H1 (cell line): ENCODE measurements at regions not wholly inside any gene's neighbourhood (a gene's known extent, or its start where the extent isn't known, plus 50 kb on each side); places are given as distances from the start of the nearest gene placed in this dataset.

ENCODE experiments used
- CBX5 ChIP-seq: fragments of 300-800, 300-1000 bp; sonication (generic); IDR thresholded peaks from 2 replicates; pipeline ENCODE4 v1.7.1; 2016; ENCODE audit warnings: antibody characterized with exemption, low read length, low read depth
- EGR1 ChIP-seq: IDR thresholded peaks from 2 replicates; pipeline ENCODE4 v1.6.1; 2011; ENCODE audit warnings: low read depth, low read length, borderline replicate concordance
- GTF2F1 ChIP-seq: IDR thresholded peaks from 2 replicates; pipeline ENCODE4 v1.6.1; 2012; ENCODE audit warnings: low read depth, low read length, improper control_type of control experiment, borderline replicate concordance
- MAFK ChIP-seq: IDR thresholded peaks from 2 replicates; pipeline ENCODE4 v1.6.1; 2012; ENCODE audit warnings: low read depth, mild to moderate bottlenecking, improper control_type of control experiment, low read length
- RNF2 ChIP-seq: fragments of 200-900, 300-1000 bp; sonication (generic); IDR thresholded peaks from 2 replicates; pipeline ENCODE4 v1.7.1; 2016; ENCODE audit warnings: borderline replicate concordance, low read depth, mild to moderate bottlenecking, antibody characterized with exemption, low read length; ENCODE audit not compliant: poor library complexity, severe bottlenecking; ENCODE audit errors: missing control alignments
- SUZ12 ChIP-seq: fragments of 200-600 bp; sonication (generic); IDR thresholded peaks from 2 replicates; pipeline ENCODE4 v1.6.1; 2012; ENCODE audit warnings: mild to moderate bottlenecking, inconsistent platforms, low read length, moderate library complexity, mixed read lengths
- TAF7 ChIP-seq: optimal IDR thresholded peaks from 2 replicates; pipeline ENCODE3; 2011; ENCODE audit warnings: low read depth, mild to moderate bottlenecking, inconsistent platforms, low read length, moderate library complexity, borderline replicate concordance
- TF ChIP-seq, protein P1 (sequence below): fragments of 300-600 bp; sonication (generic); IDR thresholded peaks from 2 replicates; pipeline ENCODE4 v1.7.1; 2012; ENCODE audit warnings: low read length, moderate library complexity, mild to moderate bottlenecking, inconsistent platforms; ENCODE audit not compliant: insufficient replicate concordance

DNA sequence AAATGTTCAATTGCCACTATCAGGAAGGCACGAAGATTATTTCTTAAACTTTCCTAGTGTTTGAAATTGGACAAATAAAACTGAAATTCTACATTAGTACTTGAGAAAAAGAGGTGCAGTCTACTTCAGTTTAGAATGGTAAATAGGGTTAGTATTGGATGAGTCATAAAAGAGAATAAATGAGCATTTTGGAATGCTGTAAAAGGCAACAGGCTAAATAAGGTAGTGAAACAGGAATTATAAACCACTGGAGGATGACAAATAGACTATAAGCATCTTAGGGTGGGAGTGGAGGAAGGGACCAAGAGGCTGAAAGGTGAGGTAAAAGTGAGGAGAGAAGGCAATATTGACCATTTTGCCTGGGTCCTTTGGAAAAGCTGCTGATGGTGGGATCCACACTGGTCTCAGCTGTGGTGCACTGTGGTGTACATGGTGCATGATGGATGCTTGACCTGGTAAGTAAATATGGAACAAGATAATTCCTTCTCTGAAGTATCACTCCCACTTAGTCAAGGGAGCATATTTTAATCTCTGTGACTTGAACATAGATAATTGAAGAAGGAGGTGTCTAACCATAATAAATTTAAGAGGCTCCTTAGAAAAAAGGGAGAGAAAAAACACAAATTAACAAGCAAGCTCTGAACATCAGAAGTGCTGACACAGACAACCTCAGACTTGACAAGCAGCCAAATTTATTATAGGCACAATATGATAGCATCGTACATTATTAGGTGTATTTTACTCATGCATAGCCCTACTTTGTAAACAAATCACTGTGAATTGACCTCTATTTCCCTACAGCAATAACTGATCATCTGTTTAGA is 76.4 kb upstream of the SCIN start (continued):
- TF ChIP-seq TAF7 (no peak), RNF2 (no peak), CBX5 (no peak), EGR1 (no peak), MAFK (no peak), GTF2F1 (no peak), SUZ12 (no peak)
- TF ChIP-seq, protein P1, sequence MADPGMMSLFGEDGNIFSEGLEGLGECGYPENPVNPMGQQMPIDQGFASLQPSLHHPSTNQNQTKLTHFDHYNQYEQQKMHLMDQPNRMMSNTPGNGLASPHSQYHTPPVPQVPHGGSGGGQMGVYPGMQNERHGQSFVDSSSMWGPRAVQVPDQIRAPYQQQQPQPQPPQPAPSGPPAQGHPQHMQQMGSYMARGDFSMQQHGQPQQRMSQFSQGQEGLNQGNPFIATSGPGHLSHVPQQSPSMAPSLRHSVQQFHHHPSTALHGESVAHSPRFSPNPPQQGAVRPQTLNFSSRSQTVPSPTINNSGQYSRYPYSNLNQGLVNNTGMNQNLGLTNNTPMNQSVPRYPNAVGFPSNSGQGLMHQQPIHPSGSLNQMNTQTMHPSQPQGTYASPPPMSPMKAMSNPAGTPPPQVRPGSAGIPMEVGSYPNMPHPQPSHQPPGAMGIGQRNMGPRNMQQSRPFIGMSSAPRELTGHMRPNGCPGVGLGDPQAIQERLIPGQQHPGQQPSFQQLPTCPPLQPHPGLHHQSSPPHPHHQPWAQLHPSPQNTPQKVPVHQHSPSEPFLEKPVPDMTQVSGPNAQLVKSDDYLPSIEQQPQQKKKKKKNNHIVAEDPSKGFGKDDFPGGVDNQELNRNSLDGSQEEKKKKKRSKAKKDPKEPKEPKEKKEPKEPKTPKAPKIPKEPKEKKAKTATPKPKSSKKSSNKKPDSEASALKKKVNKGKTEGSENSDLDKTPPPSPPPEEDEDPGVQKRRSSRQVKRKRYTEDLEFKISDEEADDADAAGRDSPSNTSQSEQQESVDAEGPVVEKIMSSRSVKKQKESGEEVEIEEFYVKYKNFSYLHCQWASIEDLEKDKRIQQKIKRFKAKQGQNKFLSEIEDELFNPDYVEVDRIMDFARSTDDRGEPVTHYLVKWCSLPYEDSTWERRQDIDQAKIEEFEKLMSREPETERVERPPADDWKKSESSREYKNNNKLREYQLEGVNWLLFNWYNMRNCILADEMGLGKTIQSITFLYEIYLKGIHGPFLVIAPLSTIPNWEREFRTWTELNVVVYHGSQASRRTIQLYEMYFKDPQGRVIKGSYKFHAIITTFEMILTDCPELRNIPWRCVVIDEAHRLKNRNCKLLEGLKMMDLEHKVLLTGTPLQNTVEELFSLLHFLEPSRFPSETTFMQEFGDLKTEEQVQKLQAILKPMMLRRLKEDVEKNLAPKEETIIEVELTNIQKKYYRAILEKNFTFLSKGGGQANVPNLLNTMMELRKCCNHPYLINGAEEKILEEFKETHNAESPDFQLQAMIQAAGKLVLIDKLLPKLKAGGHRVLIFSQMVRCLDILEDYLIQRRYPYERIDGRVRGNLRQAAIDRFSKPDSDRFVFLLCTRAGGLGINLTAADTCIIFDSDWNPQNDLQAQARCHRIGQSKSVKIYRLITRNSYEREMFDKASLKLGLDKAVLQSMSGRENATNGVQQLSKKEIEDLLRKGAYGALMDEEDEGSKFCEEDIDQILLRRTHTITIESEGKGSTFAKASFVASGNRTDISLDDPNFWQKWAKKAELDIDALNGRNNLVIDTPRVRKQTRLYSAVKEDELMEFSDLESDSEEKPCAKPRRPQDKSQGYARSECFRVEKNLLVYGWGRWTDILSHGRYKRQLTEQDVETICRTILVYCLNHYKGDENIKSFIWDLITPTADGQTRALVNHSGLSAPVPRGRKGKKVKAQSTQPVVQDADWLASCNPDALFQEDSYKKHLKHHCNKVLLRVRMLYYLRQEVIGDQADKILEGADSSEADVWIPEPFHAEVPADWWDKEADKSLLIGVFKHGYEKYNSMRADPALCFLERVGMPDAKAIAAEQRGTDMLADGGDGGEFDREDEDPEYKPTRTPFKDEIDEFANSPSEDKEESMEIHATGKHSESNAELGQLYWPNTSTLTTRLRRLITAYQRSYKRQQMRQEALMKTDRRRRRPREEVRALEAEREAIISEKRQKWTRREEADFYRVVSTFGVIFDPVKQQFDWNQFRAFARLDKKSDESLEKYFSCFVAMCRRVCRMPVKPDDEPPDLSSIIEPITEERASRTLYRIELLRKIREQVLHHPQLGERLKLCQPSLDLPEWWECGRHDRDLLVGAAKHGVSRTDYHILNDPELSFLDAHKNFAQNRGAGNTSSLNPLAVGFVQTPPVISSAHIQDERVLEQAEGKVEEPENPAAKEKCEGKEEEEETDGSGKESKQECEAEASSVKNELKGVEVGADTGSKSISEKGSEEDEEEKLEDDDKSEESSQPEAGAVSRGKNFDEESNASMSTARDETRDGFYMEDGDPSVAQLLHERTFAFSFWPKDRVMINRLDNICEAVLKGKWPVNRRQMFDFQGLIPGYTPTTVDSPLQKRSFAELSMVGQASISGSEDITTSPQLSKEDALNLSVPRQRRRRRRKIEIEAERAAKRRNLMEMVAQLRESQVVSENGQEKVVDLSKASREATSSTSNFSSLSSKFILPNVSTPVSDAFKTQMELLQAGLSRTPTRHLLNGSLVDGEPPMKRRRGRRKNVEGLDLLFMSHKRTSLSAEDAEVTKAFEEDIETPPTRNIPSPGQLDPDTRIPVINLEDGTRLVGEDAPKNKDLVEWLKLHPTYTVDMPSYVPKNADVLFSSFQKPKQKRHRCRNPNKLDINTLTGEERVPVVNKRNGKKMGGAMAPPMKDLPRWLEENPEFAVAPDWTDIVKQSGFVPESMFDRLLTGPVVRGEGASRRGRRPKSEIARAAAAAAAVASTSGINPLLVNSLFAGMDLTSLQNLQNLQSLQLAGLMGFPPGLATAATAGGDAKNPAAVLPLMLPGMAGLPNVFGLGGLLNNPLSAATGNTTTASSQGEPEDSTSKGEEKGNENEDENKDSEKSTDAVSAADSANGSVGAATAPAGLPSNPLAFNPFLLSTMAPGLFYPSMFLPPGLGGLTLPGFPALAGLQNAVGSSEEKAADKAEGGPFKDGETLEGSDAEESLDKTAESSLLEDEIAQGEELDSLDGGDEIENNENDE = no peak
